Stimulated activated effector memory CD8-positive, alpha-beta T cell treated with anti-CD3 and anti-CD28 coated beads, Interleukin-12 subunit alpha, Interleukin-12 subunit beta, amount 100 ng/mL, for 72 hours (primary cell): ENCODE measurements at regions not wholly inside any gene's neighbourhood (a gene's known extent, or its start where the extent isn't known, plus 50 kb on each side); places are given as distances from the start of the nearest gene placed in this dataset.

Source experiments
- ATAC-seq: fragments of 150-1000 bp; cut with Tn5 transposase; 2 replicates; pipeline ENCODE4 v1.10.0; 2021
- DNase-seq, 2 donors: peaks; one replicate each; pipeline ENCODE4 v3.0.0; 2021 to 2022; ENCODE audit warnings: low spot score in 2 of 2
- H3K27ac Mint-ChIP-seq: one replicate; pipeline ENCODE4 v1.8.0; 2022; ENCODE audit warnings: mild to moderate bottlenecking, mixed read lengths
- H3K36me3 Mint-ChIP-seq: one replicate; pipeline ENCODE4 v1.8.0; 2022; ENCODE audit warnings: mild to moderate bottlenecking, mixed read lengths
- H3K4me1 Mint-ChIP-seq: one replicate; pipeline ENCODE4 v1.8.0; 2022; ENCODE audit warnings: mixed read lengths
- H3K4me3 Mint-ChIP-seq: one replicate; pipeline ENCODE4 v1.8.0; 2022; ENCODE audit warnings: mild to moderate bottlenecking, mixed read lengths
- H3K9me3 Mint-ChIP-seq: one replicate; pipeline ENCODE4 v1.8.0; 2022; ENCODE audit warnings: mixed read lengths

GRCh38 chr10:62554632-62555199, 180.5 kb downstream of the ZNF365 start:
- no peak overlapping the region for H3K4me3 Mint-ChIP-seq
- H3K9me3 Mint-ChIP-seq, result no peaks in the 10 kb centered on the region
- ATAC-seq (peak; percentile 54), DNase-seq (no peak)
- no peaks in the 10 kb centered on the region for H3K4me1 Mint-ChIP-seq
- H3K27ac Mint-ChIP-seq, result no peak overlapping the region
- no peaks in the 10 kb centered on the region for H3K36me3 Mint-ChIP-seq

GRCh38 chr10:62559481-62560200, 185.5 kb downstream of the ZNF365 start:
- Mint-ChIP-seq H3K27ac (no peak overlapping the region), H3K4me3 (no peak overlapping the region), H3K36me3 (no peaks in the 10 kb centered on the region), H3K9me3 (no peaks in the 10 kb centered on the region), H3K4me1 (peaks cover 5% of the 10 kb centered on the region)
- no peak for DNase-seq
- no peak for ATAC-seq

GRCh38 chr10:62560201-62560819, 186.1 kb downstream of the ZNF365 start:
- Mint-ChIP-seq H3K9me3 (no peaks in the 10 kb centered on the region), H3K36me3 (no peaks in the 10 kb centered on the region), H3K27ac (no peak overlapping the region), H3K4me1 (peaks cover 5% of the 10 kb centered on the region), H3K4me3 (no peak overlapping the region)
- ATAC-seq (no peak), DNase-seq (no peak)

GRCh38 chr10:62561151-62561550, 187.0 kb downstream of the ZNF365 start:
- peaks cover 5% of the 10 kb centered on the region for H3K4me1 Mint-ChIP-seq
- ATAC-seq (no peak), DNase-seq (no peak)
- no peaks in the 10 kb centered on the region for H3K9me3 Mint-ChIP-seq
- no peak overlapping the region for H3K4me3 Mint-ChIP-seq
- no peaks in the 10 kb centered on the region for H3K36me3 Mint-ChIP-seq
- no peak overlapping the region for H3K27ac Mint-ChIP-seq

- no peaks in the 10 kb centered on the region for H3K36me3 Mint-ChIP-seq
- H3K4me1 Mint-ChIP-seq, result peaks cover 5% of the 10 kb centered on the region
- H3K4me3 Mint-ChIP-seq, result no peak overlapping the region
- DNase-seq, result no peak
- no peaks in the 10 kb centered on the region for H3K9me3 Mint-ChIP-seq
- no peak for ATAC-seq
- H3K27ac Mint-ChIP-seq, result no peak overlapping the region
These were observed 187.9 kb downstream of the ZNF365 start for GRCh38 chr10:62562101-62562500.

DNA sequence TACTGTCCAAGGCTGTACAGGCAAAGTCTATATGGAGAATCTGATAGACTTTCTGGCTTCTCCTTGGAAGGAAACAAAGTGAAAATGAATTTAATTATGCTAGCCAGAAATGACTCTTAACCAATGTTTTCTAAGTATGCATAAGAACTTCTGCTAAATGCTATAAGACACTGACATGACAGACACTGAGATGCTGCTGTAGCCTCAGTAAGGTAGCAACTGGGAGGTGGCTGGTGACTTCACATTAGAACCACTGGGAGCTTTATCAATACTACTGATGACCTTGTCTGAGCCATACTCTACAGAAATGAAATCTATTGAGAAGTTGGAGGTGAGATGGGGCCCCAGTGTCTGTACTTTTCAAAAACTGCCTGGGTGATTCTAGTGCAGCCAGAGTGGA, 188.6 kb downstream of the ZNF365 start:
- Mint-ChIP-seq H3K4me3 (no peak overlapping the region), H3K9me3 (no peaks in the 10 kb centered on the region), H3K4me1 (peaks cover 5% of the 10 kb centered on the region), H3K27ac (no peak overlapping the region), H3K36me3 (no peaks in the 10 kb centered on the region)
- ATAC-seq (peak; percentile 84), DNase-seq (no peak)

GRCh38 chr10:62573929-62574328, 199.8 kb downstream of the ZNF365 start:
- no peak overlapping the region for H3K27ac Mint-ChIP-seq
- ATAC-seq (no peak), DNase-seq (no peak)
- no peaks in the 10 kb centered on the region for H3K9me3 Mint-ChIP-seq
- H3K4me1 Mint-ChIP-seq, result no peaks in the 10 kb centered on the region
- H3K36me3 Mint-ChIP-seq, result no peaks in the 10 kb centered on the region
- no peak overlapping the region for H3K4me3 Mint-ChIP-seq

DNA sequence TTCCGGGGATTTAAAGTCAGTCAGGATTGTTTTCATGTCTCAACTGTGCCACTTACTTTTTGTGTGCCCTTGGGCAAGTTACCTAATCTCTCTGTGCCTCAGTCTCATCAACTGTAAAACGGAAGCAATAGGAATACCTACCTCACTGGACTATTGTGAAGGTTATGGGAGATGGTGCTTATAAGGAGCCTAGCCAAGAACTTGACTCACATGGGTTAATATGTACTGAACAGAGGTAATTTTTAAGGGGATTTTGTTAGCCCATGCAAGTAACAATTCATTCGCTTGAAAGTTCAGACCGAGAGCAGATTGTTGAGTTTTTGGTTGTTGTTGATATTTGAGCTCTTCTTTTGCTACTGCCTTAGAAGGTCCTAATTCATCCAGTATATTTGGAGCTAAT, 202.9 kb downstream of the ZNF365 start:
- Mint-ChIP-seq H3K27ac (no peak overlapping the region), H3K4me3 (no peak overlapping the region)
- ATAC-seq, result no peak

DNA sequence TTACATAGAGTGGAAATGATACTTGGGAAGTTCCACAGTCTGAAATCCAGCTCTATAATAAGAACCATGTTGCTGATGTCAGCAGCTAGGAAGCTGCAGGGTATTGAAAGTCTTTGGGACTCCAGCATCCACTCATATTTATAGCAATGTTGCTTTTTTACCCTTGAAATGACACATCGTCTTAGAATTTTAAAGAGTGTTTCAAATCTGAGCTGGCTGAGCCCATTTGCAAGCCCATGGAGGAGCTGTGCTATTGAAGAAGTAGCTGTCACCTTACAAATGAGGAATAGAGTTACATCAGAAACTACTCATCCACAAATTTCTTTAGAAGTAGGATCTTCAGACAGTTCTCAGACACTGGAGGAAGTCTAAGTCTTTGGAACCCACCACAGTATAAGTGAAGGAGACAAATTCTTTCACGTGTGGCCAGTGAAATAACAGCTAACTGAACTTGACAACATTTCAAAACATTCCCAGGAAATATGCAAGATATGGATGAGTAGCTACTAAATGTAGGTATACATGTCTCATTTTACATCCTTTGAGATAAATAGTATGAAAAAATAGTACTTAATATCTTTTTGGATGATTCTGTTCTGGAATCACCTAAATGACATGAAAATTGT, 203.6 kb downstream of the ZNF365 start:
- DNase-seq, result no peak

More for the DNA sequence above, 202.9 kb downstream of the ZNF365 start:
- DNase-seq, result no peak
- Mint-ChIP-seq H3K9me3 (no peaks in the 10 kb centered on the region), H3K4me1 (no peaks in the 10 kb centered on the region), H3K36me3 (no peaks in the 10 kb centered on the region)

DNA sequence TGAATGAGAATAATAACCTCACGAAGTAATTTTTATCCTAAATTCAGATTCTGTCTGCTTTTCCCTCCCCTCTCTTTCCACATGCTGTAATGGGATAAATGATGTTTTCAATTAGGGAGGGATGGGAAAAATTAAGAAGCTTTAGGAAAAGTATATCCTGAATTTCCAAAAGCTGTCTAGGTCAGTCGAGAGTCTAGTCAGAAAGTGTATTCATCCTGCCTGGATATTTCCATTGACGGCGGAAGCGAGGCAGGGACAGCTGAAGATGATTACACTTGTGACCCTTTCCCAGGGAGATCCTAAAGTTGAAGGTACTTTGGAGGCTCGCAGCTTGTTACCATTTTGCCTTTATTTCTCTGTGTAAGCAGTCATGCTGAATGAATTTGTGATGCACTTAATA, 204.1 kb downstream of the ZNF365 start:
- ATAC-seq (no peak), DNase-seq (no peak)
- H3K4me3 Mint-ChIP-seq, result no peak overlapping the region
- H3K4me1 Mint-ChIP-seq, result no peaks in the 10 kb centered on the region
- no peaks in the 10 kb centered on the region for H3K9me3 Mint-ChIP-seq
- H3K27ac Mint-ChIP-seq, result no peak overlapping the region
- H3K36me3 Mint-ChIP-seq, result no peaks in the 10 kb centered on the region

More for the DNA sequence above, 203.6 kb downstream of the ZNF365 start:
- Mint-ChIP-seq H3K4me3 (no peak overlapping the region), H3K4me1 (no peaks in the 10 kb centered on the region), H3K9me3 (no peaks in the 10 kb centered on the region), H3K27ac (no peak overlapping the region), H3K36me3 (no peaks in the 10 kb centered on the region)
- ATAC-seq, result no peak

DNA sequence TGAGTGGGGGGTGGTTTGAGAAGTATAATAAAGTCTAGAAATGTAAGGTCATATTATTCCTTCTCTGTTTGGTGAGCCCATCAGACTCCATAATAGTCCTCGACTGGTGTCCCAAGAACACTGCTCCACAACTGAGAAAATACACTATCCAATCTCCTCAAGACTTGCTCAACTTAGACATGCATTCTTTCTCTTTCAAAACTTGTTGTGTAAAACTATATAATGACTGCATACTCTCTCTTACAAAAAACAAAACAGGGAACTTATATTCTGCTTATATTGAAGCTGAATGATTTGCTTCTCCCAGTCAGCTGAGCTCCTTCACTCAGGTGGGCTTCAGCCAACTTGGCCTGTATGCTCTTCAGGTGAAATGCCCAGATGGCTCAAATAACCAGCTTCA, 204.7 kb downstream of the ZNF365 start:
- DNase-seq, result no peak
- Mint-ChIP-seq H3K9me3 (no peaks in the 10 kb centered on the region), H3K36me3 (no peaks in the 10 kb centered on the region), H3K27ac (no peak overlapping the region), H3K4me3 (no peak overlapping the region), H3K4me1 (no peaks in the 10 kb centered on the region)
- no peak for ATAC-seq

DNA sequence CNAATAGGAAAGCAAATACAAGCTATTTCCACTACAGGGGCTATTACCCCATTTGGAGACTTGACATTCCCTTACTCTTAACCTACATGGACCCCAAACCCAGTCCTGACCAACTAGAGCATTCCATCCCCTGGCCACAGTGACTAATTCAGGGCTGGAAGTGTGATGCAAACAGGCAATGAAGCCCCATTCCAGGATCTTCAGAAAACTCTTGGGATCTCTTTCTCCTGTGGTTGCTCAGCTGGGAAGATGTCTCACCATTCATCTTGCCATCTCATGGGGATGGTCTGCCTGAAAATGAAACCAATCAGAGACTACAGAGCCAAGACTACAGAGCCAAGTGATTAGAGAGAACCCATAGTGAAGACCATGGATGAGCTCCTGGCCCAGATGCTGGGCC, 206.2 kb downstream of the ZNF365 start:
- ATAC-seq, result no peak
- no peaks in the 10 kb centered on the region for H3K4me1 Mint-ChIP-seq
- H3K36me3 Mint-ChIP-seq, result no peaks in the 10 kb centered on the region
- no peak overlapping the region for H3K27ac Mint-ChIP-seq
- DNase-seq, result no peak
- no peaks in the 10 kb centered on the region for H3K9me3 Mint-ChIP-seq
- no peak overlapping the region for H3K4me3 Mint-ChIP-seq

DNA sequence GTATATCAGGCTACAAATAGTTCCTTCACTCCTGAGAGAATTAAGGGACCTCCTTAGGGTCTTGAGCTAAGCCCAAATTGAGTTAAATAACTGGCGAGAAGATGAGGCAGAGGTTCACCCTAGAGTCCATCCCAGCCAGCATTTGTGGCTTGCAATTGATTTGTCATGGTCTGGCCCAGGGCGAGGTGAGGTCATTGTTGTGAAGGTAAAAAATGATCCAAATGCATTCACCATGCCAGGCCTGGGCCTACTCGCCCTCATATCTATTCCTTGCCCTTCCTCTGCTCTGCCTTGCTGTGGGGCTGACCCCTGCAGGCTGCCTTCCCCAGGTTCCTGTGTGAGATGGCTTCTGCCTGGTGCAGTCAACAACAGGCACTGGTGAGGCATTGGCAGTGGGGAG, 207.2 kb downstream of the ZNF365 start:
- no peak overlapping the region for H3K4me3 Mint-ChIP-seq
- no peaks in the 10 kb centered on the region for H3K4me1 Mint-ChIP-seq
- H3K9me3 Mint-ChIP-seq, result no peaks in the 10 kb centered on the region
- no peaks in the 10 kb centered on the region for H3K36me3 Mint-ChIP-seq
- DNase-seq (no peak), ATAC-seq (no peak)
- H3K27ac Mint-ChIP-seq, result no peak overlapping the region

DNA sequence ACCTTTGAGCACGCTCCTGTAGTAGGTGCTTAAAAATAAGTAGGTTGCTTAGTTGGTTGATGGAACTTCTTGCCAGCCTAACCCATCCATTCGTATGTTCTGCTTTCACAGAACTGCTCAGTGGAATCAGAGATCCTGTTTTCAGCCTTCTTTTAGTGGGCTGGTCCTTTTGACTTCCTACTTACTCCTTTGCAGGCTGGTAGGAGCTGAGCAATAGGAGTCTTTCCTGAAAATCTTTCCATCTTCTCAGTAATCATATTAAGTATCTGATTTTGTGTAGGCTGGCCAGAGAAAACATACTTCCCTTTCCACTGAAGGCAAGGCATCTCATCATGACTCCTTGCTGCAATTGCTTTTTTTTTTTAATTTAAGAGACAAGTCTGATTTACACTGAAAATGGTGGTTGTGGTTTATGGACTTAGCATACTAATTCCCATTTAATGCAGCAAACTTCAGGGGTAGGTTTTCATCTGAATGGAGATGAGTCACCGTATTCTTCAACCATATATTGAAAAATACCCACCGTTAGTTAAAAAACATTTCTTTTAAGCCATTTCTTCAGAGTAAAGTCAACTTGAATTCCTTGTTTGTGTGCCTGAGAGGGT, 208.0 kb downstream of the ZNF365 start:
- no peak for ATAC-seq
- DNase-seq, result no peak
- Mint-ChIP-seq H3K4me1 (no peaks in the 10 kb centered on the region), H3K27ac (no peak overlapping the region), H3K36me3 (no peaks in the 10 kb centered on the region), H3K9me3 (no peaks in the 10 kb centered on the region), H3K4me3 (no peak overlapping the region)

DNA sequence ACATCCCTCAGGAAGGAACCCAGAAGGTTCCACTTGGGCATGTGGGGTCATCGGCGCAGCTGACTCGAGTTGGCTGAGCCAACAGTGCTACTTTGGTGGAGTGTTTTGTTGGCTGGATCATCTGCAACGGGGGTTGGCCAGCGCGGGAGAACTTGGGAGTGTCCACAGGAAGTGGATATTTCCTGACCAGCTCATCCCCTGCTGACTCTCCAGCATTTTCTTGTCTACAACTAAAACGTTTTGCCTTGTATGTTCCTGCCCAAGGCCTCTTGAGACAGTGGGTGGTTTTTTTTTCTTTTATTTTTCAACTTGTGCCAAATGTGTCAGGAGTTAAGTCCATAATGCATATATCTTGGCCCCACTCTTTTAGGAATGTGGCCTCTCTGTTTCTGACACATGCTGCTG, 208.6 kb downstream of the ZNF365 start:
- Mint-ChIP-seq H3K27ac (no peak overlapping the region), H3K9me3 (no peaks in the 10 kb centered on the region), H3K4me1 (no peaks in the 10 kb centered on the region), H3K36me3 (no peaks in the 10 kb centered on the region), H3K4me3 (no peak overlapping the region)
- no peak for ATAC-seq
- no peak for DNase-seq
